MM.1S (cell line): ENCODE measurements at regions not wholly inside any gene's neighbourhood (a gene's known extent, or its start where the extent isn't known, plus 50 kb on each side); places are given as distances from the start of the nearest gene placed in this dataset.

Experiments used
- DNase-seq: peaks from one replicate; pipeline ENCODE4 v3.0.0-alpha.2; 2015
- H2AFZ ChIP-seq: fragments of 300-600 bp; sonication (generic); 2 replicates; pipeline ENCODE4 v1.6.0; 2016; ENCODE audit warnings: antibody characterized with exemption, low read length
- H3F3A ChIP-seq: fragments of 300-600 bp; sonication (generic); 2 replicates; pipeline ENCODE4 v1.6.1; 2016; ENCODE audit warnings: mild to moderate bottlenecking, antibody characterized with exemption, low read length, moderate library complexity, mixed read lengths; ENCODE audit not compliant: insufficient read depth
- H3K27ac ChIP-seq: fragments of 300-600 bp; sonication (generic); 2 replicates; pipeline ENCODE4 v1.5.1; 2016; ENCODE audit warnings: mild to moderate bottlenecking, low read length
- H3K27me3 ChIP-seq: fragments of 300-600 bp; sonication (generic); replicated peaks from 2 replicates; pipeline ENCODE4 v1.6.0; 2016; ENCODE audit warnings: low read length; ENCODE audit not compliant: insufficient read depth
- H3K36me3 ChIP-seq: fragments of 300-600 bp; sonication (generic); replicated peaks from 2 replicates; pipeline ENCODE4 v1.6.1; 2016; ENCODE audit warnings: mild to moderate bottlenecking, low read length, mixed read lengths; ENCODE audit not compliant: insufficient read depth
- H3K4me1 ChIP-seq: fragments of 300-600 bp; sonication (generic); 2 replicates; pipeline ENCODE4 v1.6.1; 2016; ENCODE audit warnings: low read length, mixed read lengths
- H3K4me2 ChIP-seq: fragments of 300-600 bp; sonication (generic); 2 replicates; pipeline ENCODE4 v1.6.0; 2016; ENCODE audit warnings: low read depth, low read length
- H3K4me3 ChIP-seq: fragments of 300-600 bp; sonication (generic); 2 replicates; pipeline ENCODE4 v1.5.1; 2016; ENCODE audit warnings: low read length, mixed read lengths
- H3K79me2 ChIP-seq: fragments of 300-600 bp; sonication (generic); 2 replicates; pipeline ENCODE4 v1.6.1; 2016; ENCODE audit warnings: mixed run types, low read length, mixed read lengths
- H3K9ac ChIP-seq: fragments of 300-600 bp; sonication (generic); 2 replicates; pipeline ENCODE4 v1.6.1; 2016; ENCODE audit warnings: low read length, mixed read lengths
- H3K9me2 ChIP-seq: fragments of 300-600 bp; sonication (generic); replicated peaks from 2 replicates; pipeline ENCODE4 v1.6.1; 2016; ENCODE audit warnings: mild to moderate bottlenecking, low read length, mixed read lengths; ENCODE audit not compliant: insufficient read depth
- H3K9me3 ChIP-seq: fragments of 300-600 bp; sonication (generic); replicated peaks from 2 replicates; pipeline ENCODE4 v1.6.1; 2016; ENCODE audit warnings: mild to moderate bottlenecking, low read length, mixed read lengths; ENCODE audit not compliant: insufficient read depth
- H4K20me1 ChIP-seq: fragments of 300-600 bp; sonication (generic); 2 replicates; pipeline ENCODE4 v1.6.1; 2016; ENCODE audit warnings: mild to moderate bottlenecking, low read length, moderate library complexity, mixed read lengths; ENCODE audit not compliant: insufficient read depth
- CTCF ChIP-seq: fragments of 300-600 bp; sonication (generic); IDR thresholded peaks from 2 replicates; pipeline ENCODE4 v1.5.1; 2016; ENCODE audit warnings: antibody characterized with exemption, low read length, mixed read lengths
- EZH2 ChIP-seq: fragments of 300-600 bp; sonication (generic); optimal IDR thresholded peaks from 2 replicates; pipeline ENCODE3; 2017; ENCODE audit warnings: low read depth, mild to moderate bottlenecking, antibody characterized with exemption, low read length, mixed read lengths
- EZH2phosphoT487 ChIP-seq: fragments of 300-600 bp; sonication (generic); IDR thresholded peaks from 2 replicates; pipeline ENCODE4 v1.6.1; 2018; ENCODE audit warnings: antibody characterized with exemption, low read length

- Histone ChIP-seq H3K4me3 (no peak overlapping the region), H4K20me1 (no peaks in the 10 kb centered on the region), H3K79me2 (no peaks in the 10 kb centered on the region), H3F3A (no peaks in the 10 kb centered on the region), H2AFZ (no peak overlapping the region), H3K4me2 (no peak overlapping the region), H3K27ac (no peak overlapping the region), H3K9me2 (no peaks in the 10 kb centered on the region), H3K9me3 (no peaks in the 10 kb centered on the region), H3K36me3 (no peaks in the 10 kb centered on the region), H3K27me3 (no peaks in the 10 kb centered on the region), H3K9ac (no peak overlapping the region), H3K4me1 (no peaks in the 10 kb centered on the region)
- DNase-seq, result no peak
- TF ChIP-seq EZH2phosphoT487 (no peak), CTCF (no peak), EZH2 (no peak)
Observed at GRCh38 chr18:25599443-25599842, 247.5 kb upstream of the ZNF521 start.

GRCh38 chr18:25597476-25597875, 245.5 kb upstream of the ZNF521 start:
- Histone ChIP-seq H3F3A (no peaks in the 10 kb centered on the region), H3K9me3 (no peaks in the 10 kb centered on the region), H3K9ac (no peak overlapping the region), H3K27ac (no peak overlapping the region), H3K4me1 (no peaks in the 10 kb centered on the region), H3K4me3 (no peak overlapping the region), H3K27me3 (no peaks in the 10 kb centered on the region), H3K9me2 (no peaks in the 10 kb centered on the region), H4K20me1 (no peaks in the 10 kb centered on the region), H3K4me2 (no peak overlapping the region), H3K36me3 (no peaks in the 10 kb centered on the region), H3K79me2 (no peaks in the 10 kb centered on the region), H2AFZ (no peak overlapping the region)
- no peak for DNase-seq
- TF ChIP-seq EZH2, result no peak
- TF ChIP-seq EZH2phosphoT487, result no peak
- no peak for TF ChIP-seq CTCF

GRCh38 chr18:25595274-25596060, 243.5 kb upstream of the ZNF521 start:
- no peak overlapping the region for H3K27ac ChIP-seq
- no peaks in the 10 kb centered on the region for H4K20me1 ChIP-seq
- H3K4me1 ChIP-seq, result no peaks in the 10 kb centered on the region
- no peak overlapping the region for H3K9ac ChIP-seq
- no peak overlapping the region for H3K4me3 ChIP-seq
- no peaks in the 10 kb centered on the region for H3F3A ChIP-seq
- H3K4me2 ChIP-seq, result no peak overlapping the region
- no peak for DNase-seq
- H3K9me3 ChIP-seq, result no peaks in the 10 kb centered on the region
- TF ChIP-seq CTCF, result no peak
- TF ChIP-seq EZH2phosphoT487, result no peak
- TF ChIP-seq EZH2, result no peak
- no peak overlapping the region for H2AFZ ChIP-seq
- no peaks in the 10 kb centered on the region for H3K36me3 ChIP-seq
- no peaks in the 10 kb centered on the region for H3K79me2 ChIP-seq
- H3K9me2 ChIP-seq, result no peaks in the 10 kb centered on the region
- H3K27me3 ChIP-seq, result no peaks in the 10 kb centered on the region
